GM13976 (cell line): ENCODE measurements at regions not wholly inside any gene's neighbourhood (a gene's known extent, or its start where the extent isn't known, plus 50 kb on each side); places are given as distances from the start of the nearest gene placed in this dataset.

ENCODE experiments used
- DNase-seq: peaks from one replicate; pipeline ENCODE4 v3.0.0; 2012; ENCODE audit warnings: low spot score
- CTCF ChIP-seq: IDR thresholded peaks from 2 replicates; pipeline ENCODE4 v1.5.1; 2012; ENCODE audit warnings: borderline replicate concordance, mild to moderate bottlenecking; ENCODE audit not compliant: insufficient read depth; ENCODE audit errors: extremely low read depth, missing control alignments, control extremely low read depth
- in situ Hi-C: fragments of 300-500 bp; cut with MboI; formaldehyde crosslinking; loops from one replicate; pipeline ENCODE4 v1.12.0; 2022; ENCODE audit warnings: low sequenced_read_pairs, mixed read lengths, inconsistent platforms; ENCODE audit not compliant: unreplicated experiment

- no peak for TF ChIP-seq CTCF
- DNase-seq = peak; percentile 2
- in situ Hi-C loops = no loop called here
Observed at GRCh38 chr2:122739732-122740593, 984.5 kb downstream of the TSN start.

GRCh38 chr2:122740594-122740948 is 985.1 kb downstream of the TSN start:
- no peak for DNase-seq
- TF ChIP-seq CTCF = no peak
- in situ Hi-C loops = no loop called here

- in situ Hi-C loops = no loop called here
- no peak for TF ChIP-seq CTCF
- no peak for DNase-seq
Observed at GRCh38 chr2:122741403-122741802, 986.0 kb downstream of the TSN start.

DNA sequence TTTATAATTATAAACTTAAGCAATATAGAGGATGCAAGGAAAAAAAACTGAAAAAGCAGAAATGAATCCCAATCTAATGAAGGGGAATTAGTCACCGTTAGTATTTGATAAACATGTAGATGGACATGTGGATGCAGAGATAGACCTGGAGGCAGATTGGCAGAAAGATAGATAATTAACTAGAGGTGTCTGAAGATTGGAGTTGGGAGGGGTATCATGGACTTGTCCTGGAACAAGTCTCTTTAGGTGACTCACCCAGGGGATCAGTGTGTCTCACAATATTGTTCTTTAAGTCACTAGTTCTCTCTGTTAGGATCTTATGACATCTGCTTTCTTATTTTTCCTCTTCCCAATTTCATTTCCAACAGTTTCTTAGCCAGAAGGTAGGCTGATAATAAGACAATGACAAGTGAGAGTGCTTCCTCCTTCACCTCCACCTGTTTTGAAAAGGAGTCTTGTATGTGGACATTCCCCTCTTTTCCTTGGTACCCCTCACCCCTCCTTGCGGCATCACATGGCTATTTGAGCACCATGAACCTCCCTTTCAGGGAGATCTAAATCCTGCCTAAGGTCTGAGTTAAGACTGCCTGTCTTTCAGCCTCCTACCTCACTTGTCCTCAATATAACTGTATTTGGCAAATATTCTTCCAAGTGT is 987.7 kb downstream of the TSN start:
- TF ChIP-seq CTCF = no peak
- in situ Hi-C loops = no loop called here
- DNase-seq = no peak

GRCh38 chr2:122745603-122746002 is 990.2 kb downstream of the TSN start:
- in situ Hi-C loops = no loop called here
- DNase-seq = no peak
- TF ChIP-seq CTCF = no peak

GRCh38 chr2:122747670-122748069 is 992.2 kb downstream of the TSN start:
- TF ChIP-seq CTCF = no peak
- in situ Hi-C loops = no loop called here
- DNase-seq = no peak
